Heart right ventricle (tissue), 16 donors: ENCODE measurements at regions not wholly inside any gene's neighbourhood (a gene's known extent, or its start where the extent isn't known, plus 50 kb on each side); places are given as distances from the start of the nearest gene placed in this dataset.

Source experiments
- ATAC-seq, 8 donors: fragments of 200-7000 bp; cut with Tn5 transposase; one replicate each; pipeline ENCODE4 v1.9.1; 2020; ENCODE audit warnings: mild to moderate bottlenecking in 8 of 8, moderate library complexity in 8 of 8, moderate number of reproducible peaks in 1 of 8
- DNase-seq, 2 donors: peaks; one replicate each; pipeline ENCODE4 v3.0.0-alpha.2; 2020
- H3K27ac ChIP-seq, 10 donors: fragments of 200-600 bp; sonication (generic) in 2 of 10; one replicate each; pipeline versions ENCODE4 v1.5.0 to v1.8.0; 2020 to 2022; ENCODE audit warnings: mild to moderate bottlenecking in 3 of 10
- H3K27me3 ChIP-seq, 7 donors: fragments of 200-600 bp; one replicate each; pipeline ENCODE4 v1.8.0; 2021 to 2022; ENCODE audit warnings: mild to moderate bottlenecking in 2 of 7
- H3K36me3 ChIP-seq, 9 donors: fragments of 200-600 bp; sonication (generic) in 1 of 9; one replicate each; pipeline versions ENCODE4 v1.5.0 to v1.8.0; 2020 to 2022; ENCODE audit warnings: mild to moderate bottlenecking in 2 of 9
- H3K4me1 ChIP-seq, 9 donors: fragments of 200-600 bp; sonication (generic) in 1 of 9; one replicate each; pipeline versions ENCODE4 v1.5.0 to v1.8.0; 2020 to 2022; ENCODE audit warnings: mild to moderate bottlenecking in 4 of 9
- H3K4me3 ChIP-seq, 10 donors: fragments of 200-600 bp; sonication (generic) in 2 of 10; one replicate each; pipeline versions ENCODE4 v1.5.0 to v1.8.0; 2020 to 2022; ENCODE audit warnings: mild to moderate bottlenecking in 7 of 10, moderate library complexity in 2 of 10
- H3K9me3 ChIP-seq, 11 donors: fragments of 200-600 bp in 10 of 11; sonication (generic) in 2 of 11; one replicate each; pipeline versions ENCODE4 v1.5.0 to v1.8.0; 2013 to 2022; ENCODE audit warnings: mild to moderate bottlenecking in 2 of 11, control low read depth in 1 of 11, moderate library complexity in 1 of 11
- WGBS, 2 donors: extraction: QIAGEN DNeasy Blood & Tissue Kit; methylation state at CpG; one replicate each; pipeline ENCODE4 v1.1.7; 2013; ENCODE audit warnings: inconsistent platforms in 1 of 2; 5-methylcytosine and 5-hydroxymethylcytosine counted together
- intact Hi-C, 10 donors: fragments of 100-400 bp; cut with DNase I; formaldehyde crosslinking; loops; one replicate each; pipeline versions ENCODE4 v1.11.1 to v1.14.2; 2022
- TF ChIP-seq, protein P1 (sequence below), 9 donors: fragments of 200-600 bp; sonication (generic) in 2 of 9; IDR thresholded peaks; one replicate each; pipeline versions ENCODE4 v1.5.0 to v1.8.0; 2021 to 2022; ENCODE audit warnings: antibody characterized with exemption in 9 of 9, mild to moderate bottlenecking in 5 of 9, moderate library complexity in 1 of 9
- donor health status: Arrhythmogenic right ventricular cardiomyopathy.
- donor health status: ischemic (EF 13 %, LVEDD 7.1; RV severe dilation, severe dysfunction).
- donor health status: healthy with polysubstance abuse.
- donor health status: DM: no; HTN: yes; CAD: no.
- donor health status: DM: no; HTN: no; CAD: no.
- donor health status: ischemic (EF 25% LVEDD 6.9; RV normal size, moderate dysfunction).
- donor health status: ischemic (EF 25% LVEDD 5.7; RV mildly dilated, moderate dysfunction).
- donor health status: healthy.
- donor health status: DM: yes; HTN: yes; CAD: no.
- donor health status: Ischemic cardiomyopathy.
- donor health status: ischemic (EF 35%, LVEDD 5.7; RV mildly dilated, moderate dysfunction).
- donor health status: nonischemic (EF 11% LVEDD 7.7; RV severe dilation, severe dysfunction).
- donor health status: DM: yes; HTN: yes; CAD: no.
- donor health status: PGD.
- donor health status: ischemic (EF 29% LVEDD 5.4; RV normal size, mild dysfunction).
- donor health status: nonischemic (EF 23%, LVEDD 6.1; RV moderate dilation, normal function).

DNA sequence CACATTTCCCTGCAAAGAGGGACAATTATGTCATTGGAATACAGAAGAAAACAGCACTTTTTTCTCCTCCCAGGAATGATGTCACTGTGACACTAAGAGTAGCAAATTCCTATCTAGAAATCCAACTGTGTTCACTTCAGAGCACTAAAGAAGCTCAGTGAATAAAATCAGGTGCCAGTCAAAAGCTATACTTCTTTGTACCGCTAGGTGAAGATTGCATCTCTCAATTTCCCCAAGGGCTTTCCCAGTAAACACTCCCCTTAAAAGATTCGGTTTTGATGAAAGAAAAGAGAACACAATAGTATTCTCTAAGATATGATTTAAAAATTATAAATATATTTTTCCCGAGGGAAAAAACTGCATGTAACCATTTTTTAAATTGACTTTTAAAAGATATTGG lies 104.7 kb upstream of the MID1 start:
- no peaks in the 10 kb centered on the region for H3K36me3 ChIP-seq
- H3K4me3 ChIP-seq: no peak overlapping the region
- WGBS, 2 donors: 59 to 66% methylated on average over 3 of the region's 3 CpGs
- TF ChIP-seq, protein P1, sequence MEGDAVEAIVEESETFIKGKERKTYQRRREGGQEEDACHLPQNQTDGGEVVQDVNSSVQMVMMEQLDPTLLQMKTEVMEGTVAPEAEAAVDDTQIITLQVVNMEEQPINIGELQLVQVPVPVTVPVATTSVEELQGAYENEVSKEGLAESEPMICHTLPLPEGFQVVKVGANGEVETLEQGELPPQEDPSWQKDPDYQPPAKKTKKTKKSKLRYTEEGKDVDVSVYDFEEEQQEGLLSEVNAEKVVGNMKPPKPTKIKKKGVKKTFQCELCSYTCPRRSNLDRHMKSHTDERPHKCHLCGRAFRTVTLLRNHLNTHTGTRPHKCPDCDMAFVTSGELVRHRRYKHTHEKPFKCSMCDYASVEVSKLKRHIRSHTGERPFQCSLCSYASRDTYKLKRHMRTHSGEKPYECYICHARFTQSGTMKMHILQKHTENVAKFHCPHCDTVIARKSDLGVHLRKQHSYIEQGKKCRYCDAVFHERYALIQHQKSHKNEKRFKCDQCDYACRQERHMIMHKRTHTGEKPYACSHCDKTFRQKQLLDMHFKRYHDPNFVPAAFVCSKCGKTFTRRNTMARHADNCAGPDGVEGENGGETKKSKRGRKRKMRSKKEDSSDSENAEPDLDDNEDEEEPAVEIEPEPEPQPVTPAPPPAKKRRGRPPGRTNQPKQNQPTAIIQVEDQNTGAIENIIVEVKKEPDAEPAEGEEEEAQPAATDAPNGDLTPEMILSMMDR (IDR thresholded peaks at IDR 0.05): peak in 2 of 9 donors; percentile 16 to 29
- H3K27ac ChIP-seq: no peak overlapping the region
- intact Hi-C loops: loop anchor here in 6 of 10 donors (10.0 kb wide), 4 partner anchors 110 to 540 kb away; no protein-coding TSS in a partner anchor
- H3K4me1 ChIP-seq: no peaks in the 10 kb centered on the region
- ATAC-seq: no peak
- H3K27me3 ChIP-seq: no peaks in the 10 kb centered on the region
- H3K9me3 ChIP-seq: no peaks in the 10 kb centered on the region
- no peak for DNase-seq

DNA sequence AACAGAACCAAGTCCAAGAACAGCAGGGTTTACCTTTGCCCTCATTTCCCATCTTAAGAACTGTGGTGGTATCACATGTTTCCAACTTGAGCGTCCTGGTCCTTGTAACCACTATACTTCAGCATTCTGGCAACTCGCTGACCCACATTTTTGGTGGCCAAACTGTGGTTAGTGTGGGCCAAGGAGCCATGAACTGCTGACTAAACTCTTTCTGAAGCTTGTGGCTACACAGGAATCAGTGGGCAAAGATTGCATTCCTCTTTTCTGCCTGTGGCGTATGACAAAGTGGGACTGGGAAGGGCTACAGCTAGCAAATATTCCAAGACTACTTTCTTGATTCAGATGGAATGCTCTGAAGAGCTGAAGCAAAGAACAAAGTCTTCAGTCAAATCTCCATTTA lies 106.3 kb upstream of the MID1 start:
- ATAC-seq (no peak), DNase-seq (no peak)
- no peaks in the 10 kb centered on the region for H3K9me3 ChIP-seq
- WGBS, 2 donors: 71 to 76% methylated on average over 3 of the region's 3 CpGs
- no peak overlapping the region for H3K27ac ChIP-seq
- intact Hi-C loops: loop anchor here in 6 of 10 donors (10.0 kb wide), 4 partner anchors 112 to 542 kb away; no protein-coding TSS in a partner anchor
- no peaks in the 10 kb centered on the region for H3K27me3 ChIP-seq
- no peak overlapping the region for H3K4me3 ChIP-seq
- TF ChIP-seq, protein P1 (IDR thresholded peaks at IDR 0.05): no peak
- no peaks in the 10 kb centered on the region for H3K36me3 ChIP-seq
- no peaks in the 10 kb centered on the region for H3K4me1 ChIP-seq

DNA sequence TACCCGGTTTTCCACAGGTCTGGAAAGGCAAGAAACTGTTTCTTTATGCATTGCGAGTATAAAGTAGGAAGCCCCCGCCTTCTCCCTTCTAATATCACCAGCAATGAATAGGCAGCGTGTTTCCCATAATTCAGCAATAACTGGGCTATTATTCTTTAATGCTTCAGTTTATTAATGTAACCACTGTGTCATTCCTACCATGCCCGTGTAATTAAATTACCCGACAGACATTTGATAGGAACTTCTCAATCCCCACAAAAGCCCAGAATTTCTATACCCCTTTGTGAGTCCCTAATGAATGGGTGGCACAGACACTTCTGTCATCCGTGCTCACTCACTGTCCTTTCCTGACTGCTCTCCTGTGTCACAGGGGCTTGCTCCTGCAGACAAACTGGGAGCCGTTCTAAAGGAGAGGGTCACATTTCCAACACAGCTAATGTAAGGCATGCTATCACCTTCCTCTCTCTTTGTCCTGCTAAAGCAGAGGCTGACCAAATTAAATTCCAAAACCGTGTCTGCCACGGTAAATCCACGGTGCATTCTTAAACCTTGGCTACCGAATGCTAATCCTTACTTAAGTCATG lies 108.5 kb upstream of the MID1 start:
- Histone ChIP-seq H3K36me3 (no peaks in the 10 kb centered on the region), H3K27ac (no peak overlapping the region), H3K27me3 (no peaks in the 10 kb centered on the region), H3K9me3 (no peaks in the 10 kb centered on the region), H3K4me3 (no peak overlapping the region), H3K4me1 (no peaks in the 10 kb centered on the region)
- DNase-seq: no peak
- 66 to 73% methylated on average over 12 of the region's 12 CpGs for WGBS, 2 donors
- TF ChIP-seq, protein P1 (IDR thresholded peaks at IDR 0.05): no peak
- intact Hi-C loops: loop anchor here in 6 of 10 donors (10.0 kb wide), 4 partner anchors 114 to 544 kb away; no protein-coding TSS in a partner anchor
- no peak for ATAC-seq

DNA sequence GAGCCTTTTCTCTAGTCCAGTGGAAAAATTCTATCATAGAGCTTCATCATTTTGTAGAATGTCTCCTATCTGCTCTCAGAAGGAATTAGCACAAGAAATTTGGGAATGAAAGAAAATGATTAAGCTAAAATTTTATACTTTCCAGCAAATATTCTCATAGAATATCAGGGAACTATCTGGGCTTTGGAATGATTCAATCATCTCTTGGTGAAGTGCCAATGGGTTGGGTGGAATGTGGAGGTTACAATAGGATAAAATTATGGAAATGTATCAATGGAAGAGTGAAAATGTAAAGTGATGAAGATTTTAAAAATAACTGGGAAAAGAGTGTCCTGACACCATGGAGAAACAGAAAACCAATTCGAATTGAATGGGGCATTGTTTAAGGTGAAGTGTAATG lies 119.0 kb upstream of the MID1 start:
- H3K9me3 ChIP-seq: no peaks in the 10 kb centered on the region
- H3K27me3 ChIP-seq: peaks cover 0 to 4% (median 0%) of the 10 kb centered on the region in 7 donors
- DNase-seq (no peak), ATAC-seq (no peak)
- TF ChIP-seq, protein P1 (IDR thresholded peaks at IDR 0.05): no peak
- intact Hi-C loops: no loop called here
- no peaks in the 10 kb centered on the region for H3K36me3 ChIP-seq
- 68 to 92% methylated on average over 1 of the region's 1 CpG for WGBS, 2 donors
- H3K27ac ChIP-seq: no peak overlapping the region
- no peak overlapping the region for H3K4me3 ChIP-seq
- no peaks in the 10 kb centered on the region for H3K4me1 ChIP-seq
